GM18519 (cell line): ENCODE measurements at regions not wholly inside any gene's neighbourhood (a gene's known extent, or its start where the extent isn't known, plus 50 kb on each side); places are given as distances from the start of the nearest gene placed in this dataset.

Experiments used
- ATAC-seq: cut with Tn5 transposase; IDR thresholded peaks from one replicate; pipeline ENCODE4 v1.9.1; 2021; ENCODE audit warnings: mild to moderate bottlenecking, moderate library complexity; ENCODE audit not compliant: unreplicated experiment, low FRiP score

DNA sequence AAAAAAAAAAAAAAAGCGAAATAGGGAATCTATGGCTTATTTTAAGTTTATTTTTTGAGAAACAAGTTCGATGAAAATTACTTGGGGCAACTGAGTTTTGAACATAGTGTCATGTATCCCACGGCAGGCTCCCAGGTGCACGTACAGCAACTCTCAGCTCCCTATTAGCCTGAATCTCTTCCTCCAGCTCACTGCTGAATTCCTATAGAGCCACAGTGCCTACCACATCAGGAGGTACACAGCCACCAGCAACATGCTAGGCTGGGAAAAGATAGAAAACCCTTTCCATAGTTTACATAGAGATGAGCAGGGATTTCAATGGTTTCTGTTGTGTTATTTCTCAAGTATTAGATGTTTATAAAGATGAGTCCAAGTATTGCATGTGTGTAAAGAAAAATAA, 115.9 kb upstream of the RGMB start:
- no peak for ATAC-seq

GRCh38 chr5:98663521-98663920, 109.9 kb upstream of the RGMB start:
- no peak for ATAC-seq

DNA sequence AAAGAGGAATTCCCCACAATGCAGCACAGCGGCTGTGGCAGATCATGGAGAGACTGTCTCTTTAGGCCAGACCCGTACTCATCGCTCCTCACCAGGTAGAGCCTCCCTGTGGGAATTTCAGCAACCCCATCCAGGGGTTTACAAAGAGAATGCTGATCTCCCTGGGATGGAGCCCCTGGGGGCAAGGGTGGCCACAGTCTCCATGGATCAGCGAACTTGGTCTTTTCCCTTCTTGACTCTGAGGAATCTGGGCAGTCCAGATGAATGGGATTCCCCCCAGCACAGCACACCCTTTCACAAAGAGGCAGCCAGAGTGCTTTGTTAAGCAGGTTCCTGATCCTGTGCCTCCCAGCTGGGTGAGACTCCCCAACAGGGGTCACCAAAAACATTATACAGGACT, 108.7 kb upstream of the RGMB start:
- ATAC-seq: no peak

- no peak for ATAC-seq
Observed at GRCh38 chr5:98679963-98680362, 93.5 kb upstream of the RGMB start.

GRCh38 chr5:98690002-98690401, 83.5 kb upstream of the RGMB start:
- no peak for ATAC-seq

GRCh38 chr5:98694902-98695301, 78.6 kb upstream of the RGMB start:
- no peak for ATAC-seq

DNA sequence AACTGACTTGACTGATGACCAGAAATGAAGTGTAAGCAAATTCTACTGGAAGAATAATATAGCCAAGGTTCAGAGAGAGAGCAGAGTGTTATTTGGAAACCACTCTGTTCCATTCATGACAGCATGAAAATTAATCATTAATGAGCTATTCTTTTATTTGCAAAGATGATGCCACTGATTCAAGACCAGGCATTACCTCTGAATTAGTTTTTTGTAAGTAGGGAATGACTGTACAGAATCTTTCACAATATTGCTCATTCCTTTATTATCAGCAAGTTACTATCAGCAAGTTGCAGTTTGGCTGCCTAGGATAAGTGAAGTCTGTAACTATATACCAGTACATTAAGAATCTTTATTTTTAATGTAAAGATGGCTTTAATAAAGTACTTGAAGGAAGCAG, 75.1 kb upstream of the RGMB start:
- ATAC-seq: no peak

GRCh38 chr5:98700730-98701129, 72.7 kb upstream of the RGMB start:
- no peak for ATAC-seq

DNA sequence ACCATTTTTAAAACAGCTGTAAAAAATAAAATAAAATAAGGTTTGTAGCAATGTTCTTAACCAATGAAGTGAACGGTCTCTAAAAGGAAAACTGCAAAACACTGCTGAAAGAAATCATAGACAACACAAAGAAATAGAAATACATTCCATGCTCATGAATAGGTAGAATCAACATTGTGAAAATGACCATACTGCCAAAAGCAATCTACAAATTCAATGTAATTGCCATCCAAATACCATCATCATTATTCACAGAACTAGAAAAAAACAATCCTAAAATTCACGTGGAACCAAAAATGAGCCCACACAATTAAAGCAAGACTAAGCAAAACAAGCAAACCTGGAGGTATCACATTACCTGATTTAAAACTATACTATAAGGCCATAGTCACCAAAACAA, 67.6 kb upstream of the RGMB start:
- ATAC-seq: no peak

GRCh38 chr5:98709681-98710080, 63.8 kb upstream of the RGMB start:
- no peak for ATAC-seq

DNA sequence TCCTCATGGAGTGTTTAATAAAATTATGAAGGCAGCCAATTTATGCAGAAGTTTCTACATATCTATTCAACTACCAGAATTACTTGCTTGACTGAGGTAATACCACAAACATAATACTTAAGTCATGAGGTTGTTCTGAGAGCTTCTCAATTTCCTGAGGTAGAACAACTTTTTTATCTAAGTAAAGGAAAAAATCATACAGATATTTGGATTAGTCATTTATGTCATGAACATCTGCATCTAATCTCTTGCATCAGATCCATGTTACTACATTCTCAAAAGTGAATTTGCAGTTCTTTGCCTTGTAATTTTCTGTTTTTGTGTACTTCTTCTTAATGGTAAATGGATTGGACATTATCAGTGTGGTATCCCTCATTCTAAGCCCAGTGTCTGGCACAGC, 60.4 kb upstream of the RGMB start:
- ATAC-seq: no peak

DNA sequence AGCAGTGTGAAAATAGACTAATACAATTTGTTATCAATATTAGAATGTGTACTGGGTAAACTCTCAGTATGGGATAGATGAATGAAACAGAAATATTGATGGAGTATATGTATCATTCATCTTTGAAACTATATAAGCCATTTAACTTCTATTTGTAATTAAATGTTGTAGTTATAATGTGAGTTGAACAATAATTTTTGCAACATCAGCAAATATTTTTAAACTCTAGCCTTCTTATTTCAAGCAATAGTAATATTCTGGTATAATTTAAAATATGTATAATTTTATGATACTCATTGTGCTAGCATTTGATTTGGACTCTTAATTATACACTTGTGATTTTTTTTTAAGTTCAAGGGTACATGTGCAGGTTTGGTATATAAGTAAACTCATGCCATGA, 59.6 kb upstream of the RGMB start:
- no peak for ATAC-seq

GRCh38 chr5:98714710-98715288, 58.7 kb upstream of the RGMB start:
- no peak for ATAC-seq

GRCh38 chr5:98721231-98721928, 52.1 kb upstream of the RGMB start:
- ATAC-seq: no peak

DNA sequence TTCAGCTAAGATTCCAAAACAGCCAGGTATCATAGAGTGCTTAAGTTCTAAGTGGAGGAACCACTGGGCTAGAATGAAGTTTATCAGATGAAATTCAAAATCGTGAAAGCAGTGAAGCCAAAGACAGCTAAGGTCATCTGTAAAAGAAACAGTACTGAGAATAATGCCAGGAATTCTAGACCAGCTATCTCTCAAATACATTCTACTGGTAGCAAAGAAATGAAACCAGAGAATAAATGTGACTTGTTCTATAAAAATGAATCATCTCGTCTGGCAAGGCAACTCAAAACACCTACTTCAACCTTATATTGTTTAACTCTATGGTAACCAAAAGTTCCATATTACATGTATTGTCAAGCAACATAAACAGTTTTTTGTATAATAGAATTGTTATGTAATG, 51.3 kb upstream of the RGMB start:
- ATAC-seq: no peak

- ATAC-seq: no peak
Observed at GRCh38 chr5:98723061-98723460, 50.4 kb upstream of the RGMB start.
